Mesothelial cell of epicardium (in vitro differentiated cells): ENCODE measurements at regions not wholly inside any gene's neighbourhood (a gene's known extent, or its start where the extent isn't known, plus 50 kb on each side); places are given as distances from the start of the nearest gene placed in this dataset.

Source experiments
- DNase-seq, 2 experiments: peaks; one replicate each; pipeline ENCODE4 v3.0.0; 2021; ENCODE audit warnings: low spot score in 2 of 2; ENCODE audit not compliant: unreplicated experiment in 2 of 2
- H3K27ac Mint-ChIP-seq: 2 replicates; pipeline ENCODE4 v1.8.0; 2021; ENCODE audit warnings: mixed read lengths
- H3K27me3 Mint-ChIP-seq: 2 replicates; pipeline ENCODE4 v1.8.0; 2021; ENCODE audit warnings: low read depth, mixed read lengths
- H3K36me3 Mint-ChIP-seq: 2 replicates; pipeline ENCODE4 v1.8.0; 2021; ENCODE audit warnings: mixed read lengths
- H3K4me1 Mint-ChIP-seq: 2 replicates; pipeline ENCODE4 v1.8.0; 2021; ENCODE audit warnings: mixed read lengths
- H3K4me3 Mint-ChIP-seq: 2 replicates; pipeline ENCODE4 v1.8.0; 2021; ENCODE audit warnings: mild to moderate bottlenecking, moderate library complexity, mixed read lengths
- H3K9me3 Mint-ChIP-seq: 2 replicates; pipeline ENCODE4 v1.8.0; 2021; ENCODE audit warnings: mixed read lengths
- TF ChIP-seq, protein P1 (sequence below): fragments of 200-600 bp; sonication (generic); IDR thresholded peaks from one replicate; pipeline ENCODE4 v1.5.0; 2021; ENCODE audit warnings: antibody characterized with exemption; ENCODE audit not compliant: unreplicated experiment

DNA sequence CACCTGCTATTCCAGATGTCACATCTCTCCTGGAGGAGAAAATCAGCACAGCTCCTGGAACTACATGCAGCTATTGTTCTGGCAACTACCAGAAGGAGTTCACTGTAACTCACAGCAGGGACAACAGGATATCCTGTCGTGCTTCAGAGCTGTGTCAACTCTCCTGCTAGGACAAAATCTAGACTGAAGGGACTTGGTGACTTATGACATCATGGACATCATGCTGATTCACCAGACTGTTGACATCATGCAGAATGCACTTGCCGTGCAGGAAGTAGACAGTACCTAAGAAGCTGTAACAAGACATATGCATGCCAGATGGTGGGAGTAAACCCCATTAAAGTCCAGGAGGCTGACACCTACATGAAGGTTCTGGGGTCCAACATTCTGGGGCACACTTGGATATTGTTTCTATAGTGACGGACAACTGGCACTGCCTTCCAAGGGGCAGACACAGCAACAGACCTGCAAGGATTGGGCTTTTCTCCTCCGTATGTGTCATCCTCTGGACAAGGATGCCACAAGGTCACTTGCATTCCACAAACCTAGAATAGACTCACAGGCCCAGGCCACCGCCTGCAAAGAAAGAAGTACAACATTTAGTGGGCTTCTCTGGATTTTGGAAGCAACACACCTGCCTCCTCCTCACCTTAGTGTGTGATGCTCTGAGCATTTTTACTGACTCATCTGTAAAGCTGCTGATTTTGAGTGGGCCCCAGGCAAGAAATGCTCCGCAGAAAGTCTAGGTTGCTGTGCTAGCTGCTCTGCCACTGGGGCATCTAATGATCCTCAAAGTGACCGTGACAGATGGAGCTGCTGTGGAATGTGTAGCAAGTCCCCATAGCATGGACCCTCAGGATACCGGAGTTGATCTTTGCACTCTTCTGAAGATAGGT lies 249.2 kb downstream of the MATN1 start:
- TF ChIP-seq, protein P1, sequence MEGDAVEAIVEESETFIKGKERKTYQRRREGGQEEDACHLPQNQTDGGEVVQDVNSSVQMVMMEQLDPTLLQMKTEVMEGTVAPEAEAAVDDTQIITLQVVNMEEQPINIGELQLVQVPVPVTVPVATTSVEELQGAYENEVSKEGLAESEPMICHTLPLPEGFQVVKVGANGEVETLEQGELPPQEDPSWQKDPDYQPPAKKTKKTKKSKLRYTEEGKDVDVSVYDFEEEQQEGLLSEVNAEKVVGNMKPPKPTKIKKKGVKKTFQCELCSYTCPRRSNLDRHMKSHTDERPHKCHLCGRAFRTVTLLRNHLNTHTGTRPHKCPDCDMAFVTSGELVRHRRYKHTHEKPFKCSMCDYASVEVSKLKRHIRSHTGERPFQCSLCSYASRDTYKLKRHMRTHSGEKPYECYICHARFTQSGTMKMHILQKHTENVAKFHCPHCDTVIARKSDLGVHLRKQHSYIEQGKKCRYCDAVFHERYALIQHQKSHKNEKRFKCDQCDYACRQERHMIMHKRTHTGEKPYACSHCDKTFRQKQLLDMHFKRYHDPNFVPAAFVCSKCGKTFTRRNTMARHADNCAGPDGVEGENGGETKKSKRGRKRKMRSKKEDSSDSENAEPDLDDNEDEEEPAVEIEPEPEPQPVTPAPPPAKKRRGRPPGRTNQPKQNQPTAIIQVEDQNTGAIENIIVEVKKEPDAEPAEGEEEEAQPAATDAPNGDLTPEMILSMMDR, result no peak
- Mint-ChIP-seq H3K36me3 (no peaks in the 10 kb centered on the region), H3K4me1 (no peaks in the 10 kb centered on the region), H3K9me3 (no peaks in the 10 kb centered on the region), H3K27me3 (peaks cover 55% of the 10 kb centered on the region), H3K27ac (no peak overlapping the region), H3K4me3 (no peak overlapping the region)
- no peak for DNase-seq

GRCh38 chr1:30472526-30472925 lies 250.9 kb downstream of the MATN1 start:
- DNase-seq, result no peak
- no peaks in the 10 kb centered on the region for H3K9me3 Mint-ChIP-seq
- no peaks in the 10 kb centered on the region for H3K4me1 Mint-ChIP-seq
- H3K27ac Mint-ChIP-seq, result no peak overlapping the region
- peaks cover 61% of the 10 kb centered on the region for H3K27me3 Mint-ChIP-seq
- H3K4me3 Mint-ChIP-seq, result no peak overlapping the region
- TF ChIP-seq, protein P1, result no peak
- H3K36me3 Mint-ChIP-seq, result no peaks in the 10 kb centered on the region

DNA sequence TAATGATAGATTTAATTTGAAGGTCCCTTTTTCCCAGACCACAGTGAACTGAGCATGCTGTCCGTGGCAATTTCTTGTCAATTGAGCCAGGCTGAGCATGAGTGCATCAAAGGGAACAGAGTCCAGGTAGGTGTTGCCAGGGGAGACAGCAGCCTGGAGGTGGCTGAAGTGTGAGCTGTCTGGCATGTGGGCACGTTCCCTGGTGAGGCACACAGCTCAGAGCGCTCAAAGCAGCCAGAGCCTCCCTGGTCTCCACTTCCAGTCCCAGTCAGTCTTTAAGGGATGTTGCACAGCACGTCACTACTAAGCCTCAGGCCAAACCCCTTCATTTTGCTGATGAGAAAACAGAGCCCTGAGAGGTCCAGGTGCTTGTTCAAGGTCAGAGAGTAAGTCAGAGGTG lies 251.4 kb downstream of the MATN1 start:
- Mint-ChIP-seq H3K27me3 (peaks cover 61% of the 10 kb centered on the region), H3K9me3 (no peaks in the 10 kb centered on the region), H3K4me1 (no peaks in the 10 kb centered on the region), H3K27ac (no peak overlapping the region), H3K36me3 (no peaks in the 10 kb centered on the region), H3K4me3 (no peak overlapping the region)
- no peak for DNase-seq
- TF ChIP-seq, protein P1, result no peak

- DNase-seq, result no peak
- Mint-ChIP-seq H3K27me3 (peaks cover 65% of the 10 kb centered on the region), H3K9me3 (no peaks in the 10 kb centered on the region), H3K27ac (no peak overlapping the region), H3K4me1 (no peaks in the 10 kb centered on the region), H3K36me3 (no peaks in the 10 kb centered on the region), H3K4me3 (no peak overlapping the region)
- TF ChIP-seq, protein P1, result no peak
These were observed 252.1 kb downstream of the MATN1 start for GRCh38 chr1:30471307-30471706.

GRCh38 chr1:30469426-30469825 lies 254.0 kb downstream of the MATN1 start:
- Mint-ChIP-seq H3K9me3 (no peaks in the 10 kb centered on the region), H3K4me1 (no peaks in the 10 kb centered on the region), H3K4me3 (no peak overlapping the region), H3K27me3 (peaks cover 48% of the 10 kb centered on the region), H3K36me3 (no peaks in the 10 kb centered on the region), H3K27ac (no peak overlapping the region)
- TF ChIP-seq, protein P1, result no peak
- DNase-seq, result no peak
